ENCODE measurements at regions not wholly inside any gene's neighbourhood (a gene's known extent, or its start where the extent isn't known, plus 50 kb on each side); places are given as distances from the start of the nearest gene placed in this dataset.

DNA sequence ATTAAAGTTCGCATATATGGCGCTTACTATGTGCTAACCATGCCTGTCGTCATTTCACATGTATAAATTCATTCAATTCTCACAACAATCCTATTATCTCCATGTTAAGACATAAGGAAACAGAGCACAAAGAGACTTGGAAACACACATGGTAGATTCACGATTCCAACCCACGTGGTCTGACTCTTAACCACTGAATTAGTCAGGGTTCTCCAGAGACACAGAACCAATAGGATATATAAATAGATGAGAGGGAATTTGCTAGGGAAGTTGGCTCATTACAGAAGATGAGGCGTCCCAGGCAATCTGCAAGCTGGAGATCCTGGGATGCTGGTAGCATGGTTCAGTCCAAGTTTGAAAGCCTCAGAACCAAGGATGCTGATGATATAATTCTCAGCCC is 765.3 kb downstream of the TBL1XR1 start:
- no peaks in the 10 kb centered on the region for H3K4me1 ChIP-seq (ENCODE audit: control insufficient read depth in 1 of 2, insufficient read depth in 2 of 2, low read length in 2 of 2)
- no peak overlapping the region for H3K27ac ChIP-seq (ENCODE audit: low read depth in 1 of 2, low read length in 2 of 2)
- intact Hi-C loops (cut with micrococcal nuclease) = no loop called here
- Mint-ChIP-seq H3K27ac (no peak overlapping the region), H3K36me3 (no peaks in the 10 kb centered on the region), H3K9me3 (no peaks in the 10 kb centered on the region), H3K4me3 (no peak overlapping the region), H3K4me1 (no peaks in the 10 kb centered on the region), H3K27me3 (ENCODE audit: low read depth in 3 of 3) (peaks cover 0 to 2% (median 2%) of the 10 kb centered on the region in 3 donors)
- no peaks in the 10 kb centered on the region for H3K36me3 ChIP-seq (replicated peaks in 1 of 2; ENCODE audit: control insufficient read depth in 1 of 2, insufficient read depth in 2 of 2, low read length in 2 of 2)
- 68% methylated on average over 4 of the region's 6 CpGs for WGBS (ENCODE audit: insufficient coverage)
- H3K9me3 ChIP-seq (replicated peaks in 1 of 2; ENCODE audit: control insufficient read depth in 1 of 2, insufficient read depth in 1 of 2, low read length in 2 of 2) = no peaks in the 10 kb centered on the region
- H3K4me3 ChIP-seq (replicated peaks in 1 of 3; ENCODE audit: low read depth in 2 of 3, low read length in 3 of 3) = no peak overlapping the region
- H3K27me3 ChIP-seq (ENCODE audit: control insufficient read depth in 2 of 2, insufficient read depth in 2 of 2, low read length in 2 of 2) = no peaks in the 10 kb centered on the region
- DNase-seq = no peak
- H3K9ac ChIP-seq (ENCODE audit: insufficient read depth, low read length, poor library complexity, severe bottlenecking) = no peak overlapping the region
- H3K4me2 ChIP-seq (replicated peaks; ENCODE audit: extremely low read depth, low read length, poor library complexity, severe bottlenecking) = no peak overlapping the region
- no peak overlapping the region for H2AFZ ChIP-seq (ENCODE audit: insufficient read depth, low read depth, low read length, poor library complexity, severe bottlenecking)
- no peak for TF ChIP-seq CTCF (IDR thresholded peaks at IDR 0.05)
- H3K79me2 ChIP-seq (ENCODE audit: insufficient read depth, low read length) = no peaks in the 10 kb centered on the region
- no peaks in the 10 kb centered on the region for H4K20me1 ChIP-seq (ENCODE audit: insufficient read depth, low read length)

DNA sequence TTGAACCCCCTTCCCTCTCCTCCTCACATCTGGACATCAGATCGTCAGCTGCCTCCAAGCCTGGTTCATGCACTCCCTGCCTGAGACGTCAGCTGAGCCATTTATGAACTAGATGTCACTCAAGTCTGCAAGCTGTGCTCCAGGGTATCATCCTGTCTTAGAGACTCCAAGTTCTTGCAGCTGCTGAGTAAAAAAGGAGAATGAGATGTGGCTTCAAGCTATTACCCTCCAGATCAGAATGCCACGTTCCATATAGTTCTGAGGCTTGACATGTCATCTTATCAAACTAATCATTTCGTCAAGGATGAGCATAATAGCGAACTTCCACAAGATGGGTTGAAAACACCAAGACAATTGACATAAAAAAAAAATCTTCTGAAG is 766.3 kb downstream of the TBL1XR1 start:
- no peak overlapping the region for H3K27ac Mint-ChIP-seq

More for the DNA sequence above, 766.3 kb downstream of the TBL1XR1 start:
- intact Hi-C loops (cut with micrococcal nuclease) = no loop called here
- no peaks in the 10 kb centered on the region for H3K36me3 ChIP-seq (replicated peaks in 1 of 2; ENCODE audit: control insufficient read depth in 1 of 2, insufficient read depth in 2 of 2, low read length in 2 of 2)
- WGBS (ENCODE audit: insufficient coverage) = 48% methylated on average over 2 of the region's 5 CpGs
- H3K4me1 Mint-ChIP-seq = no peaks in the 10 kb centered on the region
- H3K27ac ChIP-seq (ENCODE audit: low read depth in 1 of 2, low read length in 2 of 2) = no peak overlapping the region
- H3K9me3 ChIP-seq (replicated peaks in 1 of 2; ENCODE audit: control insufficient read depth in 1 of 2, insufficient read depth in 1 of 2, low read length in 2 of 2) = no peaks in the 10 kb centered on the region
- no peaks in the 10 kb centered on the region for H3K79me2 ChIP-seq (ENCODE audit: insufficient read depth, low read length)
- no peaks in the 10 kb centered on the region for H3K36me3 Mint-ChIP-seq
- TF ChIP-seq CTCF (IDR thresholded peaks at IDR 0.05) = no peak
- no peak for DNase-seq
- H3K9ac ChIP-seq (ENCODE audit: insufficient read depth, low read length, poor library complexity, severe bottlenecking) = no peak overlapping the region
- H3K27me3 Mint-ChIP-seq (ENCODE audit: low read depth in 3 of 3) = peaks cover 0 to 2% (median 2%) of the 10 kb centered on the region in 3 donors
- H3K4me3 Mint-ChIP-seq = no peak overlapping the region
- no peaks in the 10 kb centered on the region for H3K27me3 ChIP-seq (ENCODE audit: control insufficient read depth in 2 of 2, insufficient read depth in 2 of 2, low read length in 2 of 2)
- no peak overlapping the region for H3K4me2 ChIP-seq (replicated peaks; ENCODE audit: extremely low read depth, low read length, poor library complexity, severe bottlenecking)
- H4K20me1 ChIP-seq (ENCODE audit: insufficient read depth, low read length) = no peaks in the 10 kb centered on the region
- H3K4me3 ChIP-seq (replicated peaks in 1 of 3; ENCODE audit: low read depth in 2 of 3, low read length in 3 of 3) = no peak overlapping the region
- H3K4me1 ChIP-seq (ENCODE audit: control insufficient read depth in 1 of 2, insufficient read depth in 2 of 2, low read length in 2 of 2) = no peaks in the 10 kb centered on the region
- H2AFZ ChIP-seq (ENCODE audit: insufficient read depth, low read depth, low read length, poor library complexity, severe bottlenecking) = no peak overlapping the region
- peaks cover 0 to 2% (median 0%) of the 10 kb centered on the region in 7 donors for H3K9me3 Mint-ChIP-seq
